K562 (cell line): ENCODE measurements at regions not wholly inside any gene's neighbourhood (a gene's known extent, or its start where the extent isn't known, plus 50 kb on each side); places are given as distances from the start of the nearest gene placed in this dataset.

Source experiments
- CTCF ChIP-seq, 3 experiments: IDR thresholded peaks in 2 of 3; conservative IDR thresholded peaks in 1 of 3; 2 replicates each; pipeline ENCODE4 v1.5.1; 2011 to 2012; ENCODE audit warnings: low read length in 3 of 3, mild to moderate bottlenecking in 3 of 3, control low read depth in 2 of 3, improper control_type of control experiment in 1 of 3, inconsistent platforms in 1 of 3, low read depth in 1 of 3, mixed read lengths in 1 of 3, moderate library complexity in 1 of 3; ENCODE audit not compliant: insufficient read depth in 2 of 3
- KLF16 ChIP-seq: IDR thresholded peaks from 2 replicates; pipeline ENCODE4 v1.6.1; 2016; ENCODE audit warnings: antibody characterized with exemption
- SMAD2 ChIP-seq: fragments of 150-350 bp; IDR thresholded peaks from 2 replicates; pipeline ENCODE4 v1.6.1; 2014; ENCODE audit warnings: low read depth, mild to moderate bottlenecking, low read length
- TF ChIP-seq, protein P1 (sequence below), 2 experiments: fragments of 450-650 bp; IDR thresholded peaks; 2 replicates each; pipeline ENCODE4 v1.6.1; 2016; ENCODE audit warnings: mild to moderate bottlenecking in 2 of 2, borderline replicate concordance in 1 of 2, low read depth in 1 of 2, moderate library complexity in 1 of 2

GRCh38 chr10:131848296-131848695 lies 52.5 kb upstream of the PPP2R2D start:
- TF ChIP-seq, protein P1, sequence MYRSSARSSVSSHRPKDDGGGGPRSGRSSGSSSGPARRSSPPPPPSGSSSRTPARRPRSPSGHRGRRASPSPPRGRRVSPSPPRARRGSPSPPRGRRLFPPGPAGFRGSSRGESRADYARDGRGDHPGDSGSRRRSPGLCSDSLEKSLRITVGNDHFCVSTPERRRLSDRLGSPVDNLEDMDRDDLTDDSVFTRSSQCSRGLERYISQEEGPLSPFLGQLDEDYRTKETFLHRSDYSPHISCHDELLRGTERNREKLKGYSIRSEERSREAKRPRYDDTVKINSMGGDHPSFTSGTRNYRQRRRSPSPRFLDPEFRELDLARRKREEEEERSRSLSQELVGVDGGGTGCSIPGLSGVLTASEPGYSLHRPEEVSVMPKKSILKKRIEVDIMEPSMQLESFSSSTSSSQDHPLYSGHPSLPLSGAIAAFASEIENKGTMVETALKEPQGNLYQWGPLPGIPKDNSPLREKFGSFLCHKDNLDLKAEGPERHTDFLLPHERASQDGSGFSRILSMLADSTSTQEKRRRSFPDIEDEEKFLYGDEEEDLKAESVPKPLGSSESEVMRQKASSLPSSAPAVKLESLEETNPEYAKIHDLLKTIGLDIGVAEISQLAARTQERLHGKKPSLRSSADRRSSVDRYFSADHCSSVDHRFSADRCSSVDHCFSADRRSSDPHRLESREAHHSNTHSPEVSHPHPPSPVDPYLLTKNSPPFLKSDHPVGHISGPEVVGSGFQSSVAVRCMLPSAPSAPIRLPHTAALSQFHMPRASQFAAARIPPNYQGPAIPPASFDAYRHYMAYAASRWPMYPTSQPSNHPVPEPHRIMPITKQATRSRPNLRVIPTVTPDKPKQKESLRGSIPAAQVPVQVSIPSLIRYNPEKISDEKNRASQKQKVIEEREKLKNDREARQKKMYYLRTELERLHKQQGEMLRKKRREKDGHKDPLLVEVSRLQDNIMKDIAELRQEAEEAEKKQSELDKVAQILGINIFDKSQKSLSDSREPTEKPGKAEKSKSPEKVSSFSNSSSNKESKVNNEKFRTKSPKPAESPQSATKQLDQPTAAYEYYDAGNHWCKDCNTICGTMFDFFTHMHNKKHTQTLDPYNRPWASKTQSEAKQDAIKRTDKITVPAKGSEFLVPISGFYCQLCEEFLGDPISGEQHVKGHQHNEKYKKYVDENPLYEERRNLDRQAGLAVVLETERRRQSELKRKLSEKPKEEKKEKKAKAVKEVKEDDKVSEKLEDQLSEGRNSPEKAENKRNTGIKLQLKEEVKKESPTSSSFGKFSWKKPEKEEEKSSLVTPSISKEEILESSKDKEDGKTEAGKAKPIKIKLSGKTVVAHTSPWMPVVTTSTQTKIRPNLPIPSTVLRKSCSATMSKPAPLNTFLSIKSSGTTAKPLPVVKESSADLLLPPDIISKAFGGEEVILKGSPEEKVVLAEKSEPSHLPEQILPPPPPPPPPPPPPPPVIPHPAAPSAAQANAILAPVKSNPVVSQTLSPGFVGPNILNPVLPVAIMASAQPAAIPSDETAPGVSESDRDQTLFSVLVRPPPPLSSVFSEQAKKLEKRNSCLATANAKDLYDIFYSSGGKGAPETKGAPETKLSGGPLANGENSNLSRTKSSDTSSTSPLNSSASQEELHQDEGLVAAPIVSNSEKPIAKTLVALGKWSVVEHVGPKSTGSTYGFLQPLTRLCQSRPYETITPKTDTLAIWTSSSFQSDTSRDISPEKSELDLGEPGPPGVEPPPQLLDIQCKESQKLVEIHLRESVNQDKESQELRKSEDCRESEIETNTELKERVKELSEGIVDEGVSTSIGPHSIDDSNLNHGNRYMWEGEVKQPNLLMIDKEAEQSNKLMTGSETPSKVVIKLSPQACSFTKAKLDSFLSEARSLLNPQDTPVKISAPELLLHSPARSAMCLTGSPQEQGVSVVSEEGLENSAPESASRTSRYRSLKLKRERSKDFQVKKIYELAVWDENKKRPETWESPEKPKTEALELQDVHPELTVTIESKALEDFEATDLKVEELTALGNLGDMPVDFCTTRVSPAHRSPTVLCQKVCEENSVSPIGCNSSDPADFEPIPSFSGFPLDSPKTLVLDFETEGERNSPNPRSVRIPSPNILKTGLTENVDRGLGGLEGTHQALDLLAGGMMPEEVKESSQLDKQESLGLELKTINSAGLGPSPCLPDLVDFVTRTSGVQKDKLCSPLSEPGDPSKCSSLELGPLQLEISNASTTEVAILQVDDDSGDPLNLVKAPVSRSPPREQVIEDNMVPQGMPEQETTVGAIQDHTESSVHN (IDR thresholded peaks at IDR 0.05; ENCODE audit: borderline replicate concordance in 1 of 2, low read depth in 1 of 2), result no peak
- no peak for TF ChIP-seq SMAD2
- no peak for TF ChIP-seq CTCF (IDR thresholded peaks at IDR 0.05 in 2 of 3, conservative IDR thresholded peaks at IDR 0.05 in 1 of 3; ENCODE audit: insufficient read depth in 2 of 3, low read depth in 1 of 3, low read length in 3 of 3)
- TF ChIP-seq KLF16, result no peak
